Cardiac muscle cell (in vitro differentiated cells and primary cell): ENCODE measurements at regions not wholly inside any gene's neighbourhood (a gene's known extent, or its start where the extent isn't known, plus 50 kb on each side); places are given as distances from the start of the nearest gene placed in this dataset.

ENCODE experiments used
- DNase-seq, 2 donors: peaks; one replicate each; pipeline versions ENCODE4 v3.0.0 to v3.0.0-alpha.2; 2010 to 2017; ENCODE audit warnings: low read depth in 1 of 2, low spot score in 1 of 2
- H3K27ac ChIP-seq: fragments of 200-600 bp; sonication (generic); 2 replicates; pipeline ENCODE4 v1.5.1; 2016
- H3K27me3 ChIP-seq: fragments of 200-600 bp; sonication (generic); 2 replicates; pipeline ENCODE4 v1.6.0; 2016; ENCODE audit warnings: control low read depth
- H3K36me3 ChIP-seq: fragments of 200-600 bp; sonication (generic); 2 replicates; pipeline ENCODE4 v1.5.1; 2016; ENCODE audit warnings: control low read depth
- H3K4me1 ChIP-seq: fragments of 200-600 bp; sonication (generic); 2 replicates; pipeline ENCODE4 v1.8.1; 2017; ENCODE audit warnings: low read depth, mild to moderate bottlenecking, mixed run types
- H3K4me3 ChIP-seq: fragments of 200-600 bp; sonication (generic); 2 replicates; pipeline ENCODE4 v1.5.1; 2016; ENCODE audit warnings: mild to moderate bottlenecking
- H3K9me3 ChIP-seq: fragments of 200-600 bp; sonication (generic); 2 replicates; pipeline ENCODE4 v1.5.1; 2017; ENCODE audit warnings: low read depth, mild to moderate bottlenecking, control low read depth
- CTCF ChIP-seq: IDR thresholded peaks from 2 replicates; pipeline ENCODE4 v1.5.1; 2012; ENCODE audit warnings: low read depth, mild to moderate bottlenecking, low read length

- Histone ChIP-seq H3K4me3 (peak overlapping the region; percentile 41), H3K27ac (no peak overlapping the region), H3K36me3 (no peaks in the 10 kb centered on the region), H3K9me3 (no peaks in the 10 kb centered on the region), H3K4me1 (no peaks in the 10 kb centered on the region), H3K27me3 (peaks cover 32% of the 10 kb centered on the region)
- DNase-seq = peak; percentile 53 to 77
- no peak for TF ChIP-seq CTCF
Observed at GRCh38 chr1:164320790-164321731, 237.9 kb upstream of the PBX1 start.

- Histone ChIP-seq H3K36me3 (no peaks in the 10 kb centered on the region), H3K27ac (no peak overlapping the region), H3K4me3 (no peak overlapping the region), H3K27me3 (peaks cover 20% of the 10 kb centered on the region), H3K9me3 (no peaks in the 10 kb centered on the region), H3K4me1 (no peaks in the 10 kb centered on the region)
- no peak for TF ChIP-seq CTCF
- no peak for DNase-seq
Observed at GRCh38 chr1:164325786-164326185, 233.2 kb upstream of the PBX1 start.

- H3K9me3 ChIP-seq = no peaks in the 10 kb centered on the region
- DNase-seq = no peak
- TF ChIP-seq CTCF = no peak
- H3K4me3 ChIP-seq = no peak overlapping the region
- no peak overlapping the region for H3K27ac ChIP-seq
- no peaks in the 10 kb centered on the region for H3K36me3 ChIP-seq
- H3K27me3 ChIP-seq = no peaks in the 10 kb centered on the region
- no peaks in the 10 kb centered on the region for H3K4me1 ChIP-seq
Observed at GRCh38 chr1:164333387-164333786, 225.6 kb upstream of the PBX1 start.

GRCh38 chr1:164337394-164337793, 221.6 kb upstream of the PBX1 start:
- Histone ChIP-seq H3K4me3 (no peak overlapping the region), H3K27me3 (no peaks in the 10 kb centered on the region), H3K9me3 (no peaks in the 10 kb centered on the region), H3K4me1 (no peaks in the 10 kb centered on the region), H3K27ac (no peak overlapping the region), H3K36me3 (no peaks in the 10 kb centered on the region)
- no peak for TF ChIP-seq CTCF
- no peak for DNase-seq

- Histone ChIP-seq H3K27me3 (no peaks in the 10 kb centered on the region), H3K4me1 (no peaks in the 10 kb centered on the region), H3K27ac (no peak overlapping the region), H3K9me3 (no peaks in the 10 kb centered on the region), H3K4me3 (no peak overlapping the region), H3K36me3 (no peaks in the 10 kb centered on the region)
- TF ChIP-seq CTCF = no peak
- DNase-seq = no peak
Observed at GRCh38 chr1:164337885-164338284, 221.1 kb upstream of the PBX1 start.
